ENCODE measurements at regions not wholly inside any gene's neighbourhood (a gene's known extent, or its start where the extent isn't known, plus 50 kb on each side); places are given as distances from the start of the nearest gene placed in this dataset.

GRCh38 chr4:53937327-53937726 lies 127.1 kb downstream of the CHIC2 start:
- TF ChIP-seq NR2C2 (CRISPR knock-in tag; IDR thresholded peaks at IDR 0.05; ENCODE audit: borderline replicate concordance): no peak
- no peak for TF ChIP-seq TBP (CRISPR knock-in tag; IDR thresholded peaks at IDR 0.05)
- no peak for TF ChIP-seq CHD4 (IDR thresholded peaks at IDR 0.05; ENCODE audit: borderline replicate concordance, low read length)
- TF ChIP-seq ZNF121 (CRISPR knock-in tag; IDR thresholded peaks at IDR 0.05): no peak
- no peak for TF ChIP-seq EZH2 (conservative IDR thresholded peaks at IDR 0.05; ENCODE audit: low read depth, low read length)
- TF ChIP-seq ZNF225 (CRISPR knock-in tag; IDR thresholded peaks at IDR 0.05): no peak
- TF ChIP-seq NR3C1 (CRISPR knock-in tag; IDR thresholded peaks at IDR 0.05): no peak
- no peak for TF ChIP-seq IKZF4 (CRISPR knock-in tag; IDR thresholded peaks at IDR 0.05; ENCODE audit: borderline replicate concordance, low read depth, not compliant biosample characterization)
